Dendritic cell treated with granulocyte-macrophage colony-stimulating factor and Interleukin-4, amounts not matched to agents 40 ng/mL and 50 ng/mL, for 4 days (primary cell): ENCODE measurements at regions not wholly inside any gene's neighbourhood (a gene's known extent, or its start where the extent isn't known, plus 50 kb on each side); places are given as distances from the start of the nearest gene placed in this dataset.
"Not testable (repeated sequence)": the region's sequence is repeated elsewhere in the genome, so short reads cannot be mapped to it uniquely, and the experiment has no call there.

Source experiments
- H3K27ac Mint-ChIP-seq: one replicate; pipeline ENCODE4 v1.8.0; 2022; ENCODE audit warnings: mild to moderate bottlenecking, mixed read lengths
- H3K27me3 Mint-ChIP-seq: one replicate; pipeline ENCODE4 v1.8.0; 2022; ENCODE audit warnings: mild to moderate bottlenecking, mixed read lengths
- H3K36me3 Mint-ChIP-seq: one replicate; pipeline ENCODE4 v1.8.0; 2022; ENCODE audit warnings: low read depth, mixed read lengths
- H3K4me1 Mint-ChIP-seq: one replicate; pipeline ENCODE4 v1.8.0; 2022; ENCODE audit warnings: low read depth, mixed read lengths
- H3K4me3 Mint-ChIP-seq: one replicate; pipeline ENCODE4 v1.8.0; 2022; ENCODE audit warnings: mild to moderate bottlenecking, moderate library complexity, mixed read lengths
- H3K9me3 Mint-ChIP-seq: one replicate; pipeline ENCODE4 v1.8.0; 2022; ENCODE audit warnings: mixed read lengths
- intact Hi-C: fragments of 100-400 bp; cut with micrococcal nuclease; formaldehyde crosslinking; loops from one replicate; pipeline ENCODE4 v1.15.0; 2022

DNA sequence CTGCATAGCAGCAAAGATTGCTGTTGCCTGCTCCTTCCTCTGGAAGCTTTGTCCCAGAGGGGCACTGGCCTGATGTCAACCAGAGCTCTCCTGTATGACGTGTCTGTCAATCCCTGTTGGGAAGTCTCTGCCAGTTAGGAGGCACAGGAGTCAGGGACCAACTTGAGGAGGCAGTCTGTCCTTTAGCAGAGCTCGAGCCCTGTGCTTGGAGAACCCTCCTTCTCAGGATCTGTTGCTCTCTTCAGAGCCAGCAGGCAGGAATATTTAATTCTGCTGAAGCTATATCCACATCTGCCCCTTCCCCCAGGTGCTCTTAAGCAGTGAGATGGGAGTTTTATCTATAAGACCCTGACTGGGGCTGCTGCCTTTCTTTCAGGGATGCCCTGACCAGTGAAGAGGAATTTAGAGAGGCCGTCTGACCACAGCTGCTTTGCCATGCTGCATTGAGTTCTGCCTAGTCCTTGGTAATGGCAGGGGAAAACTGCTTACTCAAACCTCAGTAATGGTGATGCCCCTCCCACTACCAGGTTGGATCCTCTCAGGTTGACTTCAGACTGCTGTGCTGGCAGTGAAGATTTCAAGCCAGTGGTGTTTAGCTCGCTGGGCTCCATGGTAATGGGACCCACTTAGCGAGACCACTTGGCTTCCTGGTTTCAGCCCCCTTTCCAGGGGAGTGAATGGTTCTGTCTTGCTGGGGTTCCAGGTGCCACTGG is 218.6 kb upstream of the SLC38A2 start:
- H3K4me1 Mint-ChIP-seq, result no peaks in the 10 kb centered on the region
- no peak overlapping the region for H3K27ac Mint-ChIP-seq
- H3K36me3 Mint-ChIP-seq, result no peaks in the 10 kb centered on the region
- H3K27me3 Mint-ChIP-seq, result no peaks in the 10 kb centered on the region
- intact Hi-C loops, result no loop called here
- peaks cover 13% of the 10 kb centered on the region for H3K9me3 Mint-ChIP-seq
- H3K4me3 Mint-ChIP-seq, result no peak overlapping the region

DNA sequence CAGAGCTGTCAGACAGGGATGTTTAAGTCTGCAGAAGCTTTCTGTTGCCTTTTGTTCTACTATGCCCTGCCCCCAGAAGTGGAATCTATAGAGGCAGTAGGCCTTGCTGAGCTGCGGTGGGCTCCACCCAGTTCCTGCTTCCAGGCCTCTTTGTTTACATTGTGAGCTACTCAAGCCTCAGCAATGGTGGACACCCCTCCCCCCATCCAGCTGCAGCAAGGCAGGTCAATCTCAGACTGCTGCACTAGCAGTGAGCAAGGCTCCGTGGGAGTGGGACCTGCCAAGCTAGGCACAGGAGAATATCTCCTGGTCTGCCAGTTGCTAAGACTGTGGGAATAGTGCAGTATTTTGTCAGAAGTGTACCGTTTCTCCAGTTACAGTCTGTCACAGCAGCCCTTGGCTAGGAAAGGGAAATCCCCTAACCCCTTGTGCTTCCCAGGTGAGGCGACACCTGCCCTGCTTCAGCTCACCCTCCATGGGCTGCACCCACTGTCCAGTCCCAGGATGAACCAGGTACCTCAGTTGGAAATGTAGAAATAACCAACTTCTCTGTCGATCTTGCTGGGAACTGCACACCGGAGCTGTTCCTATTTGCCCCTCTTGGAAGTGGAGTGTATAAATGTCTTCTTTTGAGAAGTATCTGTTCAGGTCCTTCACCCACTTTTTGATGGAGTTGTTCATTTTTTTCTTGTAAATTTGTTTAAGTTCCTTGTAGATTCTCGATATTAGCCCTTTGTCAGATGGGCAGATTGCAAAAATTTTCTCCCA is 213.5 kb upstream of the SLC38A2 start:
- Mint-ChIP-seq H3K4me1 (peaks cover 11% of the 10 kb centered on the region), H3K4me3 (no peak overlapping the region), H3K27ac (no peak overlapping the region), H3K9me3 (peaks cover 34% of the 10 kb centered on the region), H3K27me3 (no peaks in the 10 kb centered on the region), H3K36me3 (no peaks in the 10 kb centered on the region)
- intact Hi-C loops, result no loop called here

- Mint-ChIP-seq H3K4me1 (peaks cover 11% of the 10 kb centered on the region), H3K9me3 (peaks cover 34% of the 10 kb centered on the region)
- H3K4me3 Mint-ChIP-seq, H3K36me3 Mint-ChIP-seq, H3K27ac Mint-ChIP-seq, intact Hi-C loops, H3K27me3 Mint-ChIP-seq: not testable (repeated sequence)
Observed at GRCh38 chr12:46584098-46584497, 211.5 kb upstream of the SLC38A2 start.

DNA sequence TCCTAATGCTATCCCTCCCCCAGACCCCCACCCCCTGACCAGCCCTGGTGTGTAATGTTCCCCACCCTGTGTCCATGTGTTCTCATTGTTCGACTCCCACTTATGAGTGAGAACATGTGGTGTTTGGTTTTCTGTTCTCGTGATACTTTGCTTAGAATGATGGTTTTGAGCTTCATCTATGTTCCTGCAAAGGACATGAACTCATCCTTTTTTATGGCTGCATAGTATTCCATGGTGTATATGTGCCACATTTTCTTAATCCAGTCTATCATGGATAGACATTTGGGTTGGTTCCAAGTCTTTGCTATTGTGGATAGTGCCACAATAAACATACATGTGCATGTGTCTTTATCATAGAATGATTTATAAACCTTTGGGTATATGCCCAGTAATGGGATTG is 209.4 kb upstream of the SLC38A2 start:
- Mint-ChIP-seq H3K9me3 (peaks cover 34% of the 10 kb centered on the region), H3K4me1 (peaks cover 11% of the 10 kb centered on the region)
- H3K27ac Mint-ChIP-seq, H3K27me3 Mint-ChIP-seq, intact Hi-C loops, H3K4me3 Mint-ChIP-seq, H3K36me3 Mint-ChIP-seq: not testable (repeated sequence)

DNA sequence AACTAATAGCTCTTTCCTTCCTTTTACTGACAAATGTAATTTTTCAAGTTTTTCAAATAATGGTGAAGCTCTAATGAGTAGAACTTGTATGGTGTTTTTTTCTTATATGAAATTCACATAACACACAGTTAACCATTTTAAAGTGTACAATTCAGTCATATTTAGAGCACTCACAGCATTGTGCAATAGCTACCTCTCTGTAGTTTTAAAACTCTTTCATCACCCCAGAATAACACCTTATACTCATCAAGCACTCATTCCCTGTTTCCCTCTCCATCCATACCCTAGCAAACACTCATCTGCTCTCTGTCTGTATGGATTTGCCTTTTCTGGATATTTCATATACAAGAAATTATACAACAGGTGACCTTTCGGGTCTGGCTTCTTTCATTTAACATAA is 207.9 kb upstream of the SLC38A2 start:
- H3K9me3 Mint-ChIP-seq, result peaks cover 34% of the 10 kb centered on the region
- H3K27me3 Mint-ChIP-seq, result no peaks in the 10 kb centered on the region
- peaks cover 9% of the 10 kb centered on the region for H3K4me1 Mint-ChIP-seq
- no peak overlapping the region for H3K27ac Mint-ChIP-seq
- no peak overlapping the region for H3K4me3 Mint-ChIP-seq
- intact Hi-C loops, result no loop called here
- H3K36me3 Mint-ChIP-seq, result no peaks in the 10 kb centered on the region

DNA sequence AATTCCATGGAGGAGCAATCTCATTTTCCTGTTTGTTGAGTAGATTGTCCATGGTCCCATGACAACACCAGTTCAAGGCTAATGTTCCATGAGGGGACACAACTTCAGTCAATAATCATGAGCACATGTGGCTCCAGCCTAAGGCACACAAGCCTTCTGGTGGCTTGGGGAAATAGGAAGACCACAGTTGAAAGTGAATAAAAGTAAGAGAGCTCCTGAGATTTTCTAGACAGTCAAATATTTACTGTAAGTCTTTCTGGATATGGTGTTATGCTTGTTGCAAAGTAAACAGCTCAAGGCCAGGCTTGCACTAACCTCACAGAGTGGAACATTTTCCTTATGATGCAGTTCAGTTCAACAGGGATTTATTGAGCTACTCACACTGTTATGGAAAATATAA is 206.9 kb upstream of the SLC38A2 start:
- H3K4me3 Mint-ChIP-seq, result no peak overlapping the region
- intact Hi-C loops, result no loop called here
- H3K27ac Mint-ChIP-seq, result no peak overlapping the region
- H3K4me1 Mint-ChIP-seq, result no peaks in the 10 kb centered on the region
- no peaks in the 10 kb centered on the region for H3K36me3 Mint-ChIP-seq
- no peaks in the 10 kb centered on the region for H3K27me3 Mint-ChIP-seq
- peaks cover 25% of the 10 kb centered on the region for H3K9me3 Mint-ChIP-seq

DNA sequence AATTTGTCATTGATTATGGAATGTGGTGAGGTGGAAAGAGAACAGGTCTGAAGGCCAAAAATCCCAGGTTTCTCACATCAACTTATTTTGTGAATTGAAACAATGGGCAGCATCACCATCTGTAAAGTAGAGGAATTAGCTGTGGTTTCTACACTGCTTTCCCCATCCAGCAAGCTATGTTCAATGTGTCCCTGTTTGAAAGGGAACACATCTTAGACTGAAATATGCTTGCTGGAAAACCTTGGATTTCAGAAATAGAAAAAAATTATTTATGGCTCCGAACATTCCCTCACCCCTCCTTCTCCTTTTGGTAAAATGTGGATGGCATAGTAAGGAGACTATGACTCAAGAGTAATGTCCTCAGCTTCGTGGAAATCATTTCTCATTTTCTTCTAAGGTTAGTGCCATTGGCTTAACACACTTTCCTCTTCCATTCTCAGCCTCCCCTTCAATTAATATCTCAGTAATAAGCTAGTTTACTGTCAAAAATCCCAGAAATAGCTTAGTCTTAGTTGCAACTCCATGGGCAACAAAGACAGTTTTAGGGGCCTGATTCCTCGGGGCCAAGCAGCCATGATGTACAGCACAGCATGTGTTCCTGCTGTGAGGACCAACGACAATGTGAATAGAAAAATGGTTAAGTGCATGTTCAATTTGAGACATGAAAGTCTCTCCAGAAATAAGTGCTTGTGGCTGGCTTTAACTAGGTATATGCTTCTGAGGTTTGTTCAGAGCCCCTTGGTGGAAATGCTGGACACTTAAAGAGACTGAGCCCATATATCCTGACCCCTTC is 205.8 kb upstream of the SLC38A2 start:
- H3K9me3 Mint-ChIP-seq, result peaks cover 15% of the 10 kb centered on the region
- no peaks in the 10 kb centered on the region for H3K27me3 Mint-ChIP-seq

GRCh38 chr12:46577063-46577776 is 204.6 kb upstream of the SLC38A2 start:
- no peak overlapping the region for H3K27ac Mint-ChIP-seq
- no peaks in the 10 kb centered on the region for H3K36me3 Mint-ChIP-seq

More for the DNA sequence above, 205.8 kb upstream of the SLC38A2 start:
- Mint-ChIP-seq H3K4me1 (no peaks in the 10 kb centered on the region), H3K36me3 (no peaks in the 10 kb centered on the region), H3K4me3 (no peak overlapping the region), H3K27ac (no peak overlapping the region)
- intact Hi-C loops, result no loop called here

DNA sequence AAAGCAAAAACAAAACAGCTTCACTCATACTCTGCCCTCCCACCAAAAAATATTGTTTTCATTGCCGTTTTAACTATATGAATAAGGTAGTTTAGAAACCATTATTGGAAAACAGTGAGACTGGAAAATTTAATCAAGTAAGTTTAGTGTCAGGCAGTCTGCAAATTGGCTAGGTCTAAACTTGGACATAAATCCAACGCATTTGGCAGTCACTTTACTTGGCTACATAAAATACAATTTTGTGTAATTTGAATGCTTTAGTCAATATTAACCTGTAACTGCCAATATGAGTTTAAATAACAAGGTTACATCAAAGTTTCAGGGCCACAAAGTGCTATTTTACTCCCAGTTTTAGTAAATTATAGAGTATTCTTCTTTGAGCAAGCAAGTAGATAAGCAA is 202.3 kb upstream of the SLC38A2 start:
- H3K4me3 Mint-ChIP-seq, result no peak overlapping the region
- no peak overlapping the region for H3K27ac Mint-ChIP-seq
- H3K4me1 Mint-ChIP-seq, result no peaks in the 10 kb centered on the region
- intact Hi-C loops, result no loop called here
- no peaks in the 10 kb centered on the region for H3K27me3 Mint-ChIP-seq
- no peaks in the 10 kb centered on the region for H3K36me3 Mint-ChIP-seq
- H3K9me3 Mint-ChIP-seq, result no peaks in the 10 kb centered on the region

More at GRCh38 chr12:46577063-46577776, 204.6 kb upstream of the SLC38A2 start:
- no peaks in the 10 kb centered on the region for H3K27me3 Mint-ChIP-seq
- no peak overlapping the region for H3K4me3 Mint-ChIP-seq
- no peaks in the 10 kb centered on the region for H3K4me1 Mint-ChIP-seq
- intact Hi-C loops, result no loop called here
- H3K9me3 Mint-ChIP-seq, result peaks cover 3% of the 10 kb centered on the region

- no peak overlapping the region for H3K27ac Mint-ChIP-seq
- H3K4me1 Mint-ChIP-seq, result no peaks in the 10 kb centered on the region
- peaks cover 11% of the 10 kb centered on the region for H3K9me3 Mint-ChIP-seq
- intact Hi-C loops, result no loop called here
- no peaks in the 10 kb centered on the region for H3K36me3 Mint-ChIP-seq
- H3K27me3 Mint-ChIP-seq, result no peaks in the 10 kb centered on the region
- H3K4me3 Mint-ChIP-seq, result no peak overlapping the region
Observed at GRCh38 chr12:46573347-46573658, 200.7 kb upstream of the SLC38A2 start.

- Mint-ChIP-seq H3K4me3 (no peak overlapping the region), H3K9me3 (peaks cover 17% of the 10 kb centered on the region), H3K27ac (no peak overlapping the region), H3K27me3 (no peaks in the 10 kb centered on the region), H3K4me1 (no peaks in the 10 kb centered on the region), H3K36me3 (no peaks in the 10 kb centered on the region)
- intact Hi-C loops, result no loop called here
Observed at GRCh38 chr12:46572644-46573346, 200.2 kb upstream of the SLC38A2 start.

DNA sequence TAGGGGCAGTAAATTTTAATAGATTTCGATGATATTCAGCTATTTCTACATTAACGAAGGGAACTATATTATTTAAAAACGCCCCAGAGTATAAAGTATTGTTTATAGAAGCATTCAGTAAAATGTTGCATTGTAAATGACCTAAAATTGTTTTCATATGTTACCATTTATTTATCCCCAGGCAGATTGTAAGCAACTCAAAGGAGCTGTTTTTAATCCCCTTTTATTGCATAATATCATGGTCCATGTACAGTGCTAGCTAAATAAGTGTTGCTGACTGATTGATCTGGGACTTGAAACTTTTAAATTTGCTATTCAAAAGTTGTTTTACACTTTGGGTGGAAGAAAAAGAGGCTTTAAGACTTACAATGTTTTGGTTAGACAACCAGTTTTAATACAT is 199.0 kb upstream of the SLC38A2 start:
- Mint-ChIP-seq H3K9me3 (peaks cover 28% of the 10 kb centered on the region), H3K36me3 (no peaks in the 10 kb centered on the region), H3K4me1 (no peaks in the 10 kb centered on the region), H3K27ac (no peak overlapping the region), H3K27me3 (no peaks in the 10 kb centered on the region), H3K4me3 (no peak overlapping the region)
- intact Hi-C loops, result no loop called here

GRCh38 chr12:46569826-46570439 is 197.4 kb upstream of the SLC38A2 start:
- H3K4me1 Mint-ChIP-seq, result no peaks in the 10 kb centered on the region
- H3K27ac Mint-ChIP-seq, result no peak overlapping the region
- no peaks in the 10 kb centered on the region for H3K36me3 Mint-ChIP-seq
- no peak overlapping the region for H3K4me3 Mint-ChIP-seq
- intact Hi-C loops, result no loop called here
- no peaks in the 10 kb centered on the region for H3K27me3 Mint-ChIP-seq
- H3K9me3 Mint-ChIP-seq, result peaks cover 42% of the 10 kb centered on the region
